ENCODE measurements at regions not wholly inside any gene's neighbourhood (a gene's known extent, or its start where the extent isn't known, plus 50 kb on each side); places are given as distances from the start of the nearest gene placed in this dataset.

- H3K27me3 ChIP-seq: no peaks in the 10 kb centered on the region
- H3K4me3 ChIP-seq: peak overlapping the region in 1 of 2 donors; percentile 1
- no peak overlapping the region for H3K27ac ChIP-seq
- H3K36me3 ChIP-seq: no peaks in the 10 kb centered on the region
- peaks cover 2% of the 10 kb centered on the region for H3K9me3 ChIP-seq
- no peak for DNase-seq (ENCODE audit: extremely low spot score in 2 of 2)
- intact Hi-C loops (cut with DNase I): no loop called here
- TF ChIP-seq POLR2A (IDR thresholded peaks at IDR 0.05) (no peak), CTCF (IDR thresholded peaks at IDR 0.05) (no peak), POLR2AphosphoS5 (IDR thresholded peaks at IDR 0.05; ENCODE audit: insufficient read depth in 1 of 2, low read depth in 1 of 2) (no peak)
- no peaks in the 10 kb centered on the region for H3K4me1 ChIP-seq
These were observed 306.0 kb downstream of the CRPPA start for GRCh38 chr7:16115374-16115773.

- H3K36me3 ChIP-seq: no peaks in the 10 kb centered on the region
- TF ChIP-seq POLR2A (IDR thresholded peaks at IDR 0.05) (no peak), POLR2AphosphoS5 (IDR thresholded peaks at IDR 0.05; ENCODE audit: insufficient read depth in 1 of 2, low read depth in 1 of 2) (no peak), CTCF (IDR thresholded peaks at IDR 0.05) (no peak)
- no peak overlapping the region for H3K27ac ChIP-seq
- peaks cover 5% of the 10 kb centered on the region for H3K9me3 ChIP-seq
- no peaks in the 10 kb centered on the region for H3K4me1 ChIP-seq
- no peaks in the 10 kb centered on the region for H3K27me3 ChIP-seq
- no peak overlapping the region for H3K4me3 ChIP-seq
- DNase-seq (ENCODE audit: extremely low spot score in 2 of 2): no peak
- intact Hi-C loops (cut with DNase I): no loop called here
These were observed 306.7 kb downstream of the CRPPA start for GRCh38 chr7:16114633-16115032.

GRCh38 chr7:16114071-16114470 is 307.3 kb downstream of the CRPPA start:
- no peak for TF ChIP-seq CTCF (IDR thresholded peaks at IDR 0.05)
- TF ChIP-seq POLR2AphosphoS5 (IDR thresholded peaks at IDR 0.05; ENCODE audit: insufficient read depth in 1 of 2, low read depth in 1 of 2): no peak
- no peak for TF ChIP-seq POLR2A (IDR thresholded peaks at IDR 0.05)
- Histone ChIP-seq H3K9me3 (peaks cover 5% of the 10 kb centered on the region), H3K27ac (no peak overlapping the region), H3K4me3 (no peak overlapping the region), H3K27me3 (no peaks in the 10 kb centered on the region), H3K4me1 (no peaks in the 10 kb centered on the region), H3K36me3 (no peaks in the 10 kb centered on the region)
- DNase-seq (ENCODE audit: extremely low spot score in 2 of 2): no peak
- intact Hi-C loops (cut with DNase I): no loop called here

- Histone ChIP-seq H3K4me3 (no peak overlapping the region), H3K27ac (no peak overlapping the region), H3K27me3 (no peaks in the 10 kb centered on the region), H3K4me1 (no peaks in the 10 kb centered on the region), H3K9me3 (peaks cover 8% of the 10 kb centered on the region), H3K36me3 (no peaks in the 10 kb centered on the region)
- TF ChIP-seq POLR2A (IDR thresholded peaks at IDR 0.05) (no peak), CTCF (IDR thresholded peaks at IDR 0.05) (no peak), POLR2AphosphoS5 (IDR thresholded peaks at IDR 0.05; ENCODE audit: insufficient read depth in 1 of 2, low read depth in 1 of 2) (no peak)
- intact Hi-C loops (cut with DNase I): no loop called here
- DNase-seq (ENCODE audit: extremely low spot score in 2 of 2): no peak
These were observed 308.3 kb downstream of the CRPPA start for GRCh38 chr7:16113058-16113457.

GRCh38 chr7:16106869-16107268 is 314.5 kb downstream of the CRPPA start:
- intact Hi-C loops (cut with DNase I): no loop called here
- Histone ChIP-seq H3K4me3 (no peak overlapping the region), H3K27me3 (no peaks in the 10 kb centered on the region), H3K27ac (no peak overlapping the region), H3K36me3 (no peaks in the 10 kb centered on the region), H3K4me1 (no peaks in the 10 kb centered on the region), H3K9me3 (peaks cover 24% of the 10 kb centered on the region)
- no peak for TF ChIP-seq POLR2A (IDR thresholded peaks at IDR 0.05)
- no peak for TF ChIP-seq POLR2AphosphoS5 (IDR thresholded peaks at IDR 0.05; ENCODE audit: insufficient read depth in 1 of 2, low read depth in 1 of 2)
- no peak for TF ChIP-seq CTCF (IDR thresholded peaks at IDR 0.05)
- DNase-seq (ENCODE audit: extremely low spot score in 2 of 2): no peak

Measured in vagina (tissue), 2 donors.